GM23338 (cell line): ENCODE measurements at regions not wholly inside any gene's neighbourhood (a gene's known extent, or its start where the extent isn't known, plus 50 kb on each side); places are given as distances from the start of the nearest gene placed in this dataset.

ENCODE experiments used
- ATAC-seq: fragments of 200-7000 bp; cut with Tn5 transposase; 3 replicates; pipeline ENCODE4 v1.9.1; 2020
- DNase-seq: peaks from one replicate; pipeline ENCODE4 v3.0.0-alpha.2; 2015; ENCODE audit warnings: low spot score
- H2AFZ ChIP-seq: fragments of 200-600 bp; sonication (generic); 2 replicates; pipeline ENCODE4 v1.8.0; 2016; ENCODE audit warnings: antibody characterized with exemption, mild to moderate bottlenecking, moderate library complexity
- H3F3A ChIP-seq: fragments of 200-600 bp; sonication (generic); replicated peaks from 2 replicates; pipeline ENCODE4 v1.8.0; 2017; ENCODE audit warnings: antibody characterized with exemption, mixed run types, low read depth
- H3K27ac ChIP-seq: fragments of 200-600 bp; sonication (generic); 2 replicates; pipeline ENCODE4 v1.6.1; 2016; ENCODE audit warnings: low read depth
- H3K27me3 ChIP-seq: fragments of 200-600 bp; sonication (generic); 2 replicates; pipeline ENCODE4 v1.8.0; 2016; ENCODE audit warnings: mild to moderate bottlenecking, mixed run types, moderate library complexity; ENCODE audit not compliant: insufficient read depth
- H3K36me3 ChIP-seq: fragments of 200-600 bp; sonication (generic); 2 replicates; pipeline ENCODE4 v1.8.0; 2016; ENCODE audit warnings: mild to moderate bottlenecking; ENCODE audit not compliant: insufficient read depth
- H3K4me1 ChIP-seq: fragments of 200-600 bp; sonication (generic); 2 replicates; pipeline ENCODE4 v1.8.0; 2016; ENCODE audit warnings: mild to moderate bottlenecking, moderate library complexity; ENCODE audit not compliant: insufficient read depth
- H3K4me2 ChIP-seq: fragments of 200-600 bp; sonication (generic); 2 replicates; pipeline ENCODE4 v1.7.1; 2017; ENCODE audit warnings: mixed run types
- H3K4me3 ChIP-seq: fragments of 200-600 bp; sonication (generic); 2 replicates; pipeline ENCODE4 v1.6.1; 2016; ENCODE audit warnings: mixed run types
- H3K79me2 ChIP-seq: fragments of 200-600 bp; sonication (generic); replicated peaks from 2 replicates; pipeline ENCODE4 v1.8.0; 2017; ENCODE audit warnings: mild to moderate bottlenecking; ENCODE audit not compliant: insufficient read depth
- H3K9me2 ChIP-seq: fragments of 200-600 bp; sonication (generic); 2 replicates; pipeline ENCODE4 v1.8.0; 2017; ENCODE audit not compliant: insufficient read depth
- H4K20me1 ChIP-seq: fragments of 200-600 bp; sonication (generic); replicated peaks from 2 replicates; pipeline ENCODE4 v1.8.0; 2017; ENCODE audit warnings: mild to moderate bottlenecking; ENCODE audit not compliant: insufficient read depth
- H3K27ac Mint-ChIP-seq: 2 replicates; pipeline ENCODE4 v1.8.0; 2020; ENCODE audit warnings: inconsistent platforms, mild to moderate bottlenecking, moderate library complexity, mixed read lengths
- H3K27me3 Mint-ChIP-seq: 3 replicates; pipeline ENCODE4 v1.8.0; 2022; ENCODE audit warnings: low read depth, mild to moderate bottlenecking, moderate library complexity, mixed read lengths, inconsistent platforms; ENCODE audit not compliant: insufficient read depth, poor library complexity
- H3K36me3 Mint-ChIP-seq: 3 replicates; pipeline ENCODE4 v1.8.0; 2021; ENCODE audit warnings: low read depth, mild to moderate bottlenecking, inconsistent platforms, moderate library complexity, mixed read lengths
- H3K4me1 Mint-ChIP-seq: 3 replicates; pipeline ENCODE4 v1.8.0; 2020; ENCODE audit warnings: mild to moderate bottlenecking, inconsistent platforms, mixed read lengths
- H3K4me3 Mint-ChIP-seq: 3 replicates; pipeline ENCODE4 v1.8.0; 2021; ENCODE audit warnings: moderate library complexity, mild to moderate bottlenecking, inconsistent platforms, mixed read lengths
- H3K9me3 Mint-ChIP-seq: 3 replicates; pipeline ENCODE4 v1.8.0; 2020; ENCODE audit warnings: moderate library complexity, mild to moderate bottlenecking, inconsistent platforms, mixed read lengths
- CREB1 ChIP-seq: fragments of 250-450 bp; sonication (Bioruptor Pico); IDR thresholded peaks from 2 replicates; pipeline ENCODE4 v1.5.0; 2020; ENCODE audit warnings: low read depth, mild to moderate bottlenecking, moderate library complexity
- JUNB ChIP-seq: IDR thresholded peaks from one replicate; pipeline ENCODE4 v1.6.1; 2016; ENCODE audit warnings: antibody characterized with exemption; ENCODE audit not compliant: unreplicated experiment
- NANOG ChIP-seq: IDR thresholded peaks from 2 replicates; pipeline ENCODE4 v1.6.1; 2016; ENCODE audit warnings: antibody characterized with exemption, borderline replicate concordance
- POLR2AphosphoS5 ChIP-seq: IDR thresholded peaks from 2 replicates; pipeline ENCODE4 v1.6.1; 2016; ENCODE audit warnings: antibody characterized with exemption, low read depth
- STAT1 ChIP-seq: IDR thresholded peaks from one replicate; pipeline ENCODE4 v1.6.1; 2016; ENCODE audit warnings: antibody characterized with exemption; ENCODE audit not compliant: unreplicated experiment
- ZNF114 ChIP-seq: fragments of 250-450 bp; sonication (Bioruptor Pico); IDR thresholded peaks from 2 replicates; pipeline ENCODE4 v1.5.0; 2020; ENCODE audit warnings: mild to moderate bottlenecking, moderate library complexity
- ZNF331 ChIP-seq: fragments of 250-450 bp; sonication (Bioruptor Pico); IDR thresholded peaks from 2 replicates; pipeline ENCODE4 v1.5.0; 2020; ENCODE audit warnings: low read depth, mild to moderate bottlenecking, moderate library complexity
- TF ChIP-seq, protein P1 (sequence below): IDR thresholded peaks from 2 replicates; pipeline ENCODE4 v1.6.1; 2016; ENCODE audit warnings: antibody characterized with exemption
- TF ChIP-seq, protein P2 (sequence below): IDR thresholded peaks from one replicate; pipeline ENCODE4 v1.6.1; 2018; ENCODE audit warnings: antibody characterized with exemption; ENCODE audit not compliant: unreplicated experiment
- TF ChIP-seq, protein P3 (sequence below): fragments of 250-450 bp; sonication (Bioruptor Pico); IDR thresholded peaks from 2 replicates; pipeline ENCODE4 v1.5.0; 2020; ENCODE audit warnings: mild to moderate bottlenecking, moderate library complexity

DNA sequence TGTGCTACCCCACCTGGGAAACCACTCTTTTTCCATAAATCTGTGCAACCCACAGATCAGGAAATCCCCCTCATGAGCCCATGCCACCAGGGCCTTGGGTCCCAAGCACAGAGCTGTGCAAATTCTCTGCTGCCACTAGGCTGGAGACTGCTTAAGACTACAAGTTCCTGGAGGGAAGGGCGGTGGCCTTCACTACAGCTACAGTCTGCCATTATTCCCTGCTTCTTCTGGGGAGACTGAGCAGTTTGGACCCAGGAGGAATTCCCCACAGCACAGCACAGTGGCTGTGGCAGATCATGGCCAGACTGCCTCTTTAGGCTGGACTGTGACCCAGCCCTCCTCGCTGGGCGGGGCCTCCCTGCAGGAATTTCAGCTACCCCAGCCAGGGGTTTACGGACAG is 89.7 kb upstream of the GRB10 start:
- H3K27me3 Mint-ChIP-seq: peaks cover 8% of the 10 kb centered on the region
- no peak overlapping the region for H2AFZ ChIP-seq
- H3K27me3 ChIP-seq: no peaks in the 10 kb centered on the region
- H3K4me3 Mint-ChIP-seq: no peak overlapping the region
- peaks cover 16% of the 10 kb centered on the region for H3K4me1 Mint-ChIP-seq
- H3K9me2 ChIP-seq: peaks cover 3% of the 10 kb centered on the region; the same call in 1 of the 2 replicates
- H3K36me3 ChIP-seq: peaks cover 9% of the 10 kb centered on the region; the same call in 1 of the 2 replicates
- H3K4me3 ChIP-seq: no peak overlapping the region
- no peak for DNase-seq
- no peak overlapping the region for H3K27ac ChIP-seq
- no peaks in the 10 kb centered on the region for H4K20me1 ChIP-seq
- H3K4me1 ChIP-seq: peaks cover 19% of the 10 kb centered on the region
- ATAC-seq: no peak
- peaks cover 12% of the 10 kb centered on the region for H3K79me2 ChIP-seq
- no peaks in the 10 kb centered on the region for H3F3A ChIP-seq
- H3K27ac Mint-ChIP-seq: no peak overlapping the region
- H3K9me3 Mint-ChIP-seq: peaks cover 52% of the 10 kb centered on the region
- H3K4me2 ChIP-seq: no peak overlapping the region
- H3K36me3 Mint-ChIP-seq: peaks cover 76% of the 10 kb centered on the region
- TF ChIP-seq ZNF114 (CRISPR knock-in tag) (no peak), CREB1 (no peak), ZNF331 (CRISPR knock-in tag) (no peak), JUNB (no peak), STAT1 (no peak)
- TF ChIP-seq, protein P1, sequence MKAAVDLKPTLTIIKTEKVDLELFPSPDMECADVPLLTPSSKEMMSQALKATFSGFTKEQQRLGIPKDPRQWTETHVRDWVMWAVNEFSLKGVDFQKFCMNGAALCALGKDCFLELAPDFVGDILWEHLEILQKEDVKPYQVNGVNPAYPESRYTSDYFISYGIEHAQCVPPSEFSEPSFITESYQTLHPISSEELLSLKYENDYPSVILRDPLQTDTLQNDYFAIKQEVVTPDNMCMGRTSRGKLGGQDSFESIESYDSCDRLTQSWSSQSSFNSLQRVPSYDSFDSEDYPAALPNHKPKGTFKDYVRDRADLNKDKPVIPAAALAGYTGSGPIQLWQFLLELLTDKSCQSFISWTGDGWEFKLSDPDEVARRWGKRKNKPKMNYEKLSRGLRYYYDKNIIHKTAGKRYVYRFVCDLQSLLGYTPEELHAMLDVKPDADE: no peak

DNA sequence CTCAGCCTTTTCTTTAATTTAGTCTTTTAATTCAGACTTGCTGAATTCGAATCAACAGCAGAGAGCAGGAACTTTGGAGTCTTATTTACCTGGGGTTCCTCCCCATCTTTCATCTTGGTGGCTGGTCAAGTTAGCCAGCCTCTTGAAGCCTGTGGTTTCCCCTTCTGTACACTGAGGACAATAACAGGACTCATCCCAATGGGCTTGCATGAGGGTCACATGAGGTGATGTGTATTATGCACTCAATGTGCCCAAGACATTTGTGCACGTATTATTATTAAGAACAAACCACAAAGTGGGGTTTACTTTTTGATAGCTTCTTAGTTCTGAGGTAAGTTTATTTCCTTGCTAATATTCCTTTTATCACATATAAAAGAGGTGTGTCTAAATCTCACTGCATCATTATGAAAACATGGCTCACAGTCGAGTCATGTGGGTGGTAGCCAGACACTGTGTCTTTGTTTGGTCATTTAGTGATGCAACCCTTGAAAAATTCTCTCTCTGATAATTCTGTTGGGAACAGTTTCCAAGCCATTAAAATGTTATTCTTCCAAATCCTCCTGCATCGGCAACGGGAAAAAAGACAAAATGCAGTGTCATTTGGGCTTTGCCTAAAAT is 86.5 kb upstream of the GRB10 start:
- Mint-ChIP-seq H3K4me3 (no peak overlapping the region), H3K27ac (no peak overlapping the region), H3K9me3 (peaks cover 26% of the 10 kb centered on the region), H3K4me1 (peaks cover 39% of the 10 kb centered on the region), H3K27me3 (peaks cover 12% of the 10 kb centered on the region), H3K36me3 (peaks cover 52% of the 10 kb centered on the region)
- no peak overlapping the region for H3K27ac ChIP-seq
- ATAC-seq (no peak), DNase-seq (no peak)
- no peak overlapping the region for H3K4me3 ChIP-seq
- H3K4me1 ChIP-seq: peaks cover 47% of the 10 kb centered on the region
- no peak for TF ChIP-seq POLR2AphosphoS5
- TF ChIP-seq STAT1: no peak
- no peak for TF ChIP-seq NANOG
- TF ChIP-seq, protein P1: no peak
- TF ChIP-seq JUNB: no peak
- TF ChIP-seq, protein P2, sequence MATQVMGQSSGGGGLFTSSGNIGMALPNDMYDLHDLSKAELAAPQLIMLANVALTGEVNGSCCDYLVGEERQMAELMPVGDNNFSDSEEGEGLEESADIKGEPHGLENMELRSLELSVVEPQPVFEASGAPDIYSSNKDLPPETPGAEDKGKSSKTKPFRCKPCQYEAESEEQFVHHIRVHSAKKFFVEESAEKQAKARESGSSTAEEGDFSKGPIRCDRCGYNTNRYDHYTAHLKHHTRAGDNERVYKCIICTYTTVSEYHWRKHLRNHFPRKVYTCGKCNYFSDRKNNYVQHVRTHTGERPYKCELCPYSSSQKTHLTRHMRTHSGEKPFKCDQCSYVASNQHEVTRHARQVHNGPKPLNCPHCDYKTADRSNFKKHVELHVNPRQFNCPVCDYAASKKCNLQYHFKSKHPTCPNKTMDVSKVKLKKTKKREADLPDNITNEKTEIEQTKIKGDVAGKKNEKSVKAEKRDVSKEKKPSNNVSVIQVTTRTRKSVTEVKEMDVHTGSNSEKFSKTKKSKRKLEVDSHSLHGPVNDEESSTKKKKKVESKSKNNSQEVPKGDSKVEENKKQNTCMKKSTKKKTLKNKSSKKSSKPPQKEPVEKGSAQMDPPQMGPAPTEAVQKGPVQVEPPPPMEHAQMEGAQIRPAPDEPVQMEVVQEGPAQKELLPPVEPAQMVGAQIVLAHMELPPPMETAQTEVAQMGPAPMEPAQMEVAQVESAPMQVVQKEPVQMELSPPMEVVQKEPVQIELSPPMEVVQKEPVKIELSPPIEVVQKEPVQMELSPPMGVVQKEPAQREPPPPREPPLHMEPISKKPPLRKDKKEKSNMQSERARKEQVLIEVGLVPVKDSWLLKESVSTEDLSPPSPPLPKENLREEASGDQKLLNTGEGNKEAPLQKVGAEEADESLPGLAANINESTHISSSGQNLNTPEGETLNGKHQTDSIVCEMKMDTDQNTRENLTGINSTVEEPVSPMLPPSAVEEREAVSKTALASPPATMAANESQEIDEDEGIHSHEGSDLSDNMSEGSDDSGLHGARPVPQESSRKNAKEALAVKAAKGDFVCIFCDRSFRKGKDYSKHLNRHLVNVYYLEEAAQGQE: no peak
- TF ChIP-seq, protein P3, sequence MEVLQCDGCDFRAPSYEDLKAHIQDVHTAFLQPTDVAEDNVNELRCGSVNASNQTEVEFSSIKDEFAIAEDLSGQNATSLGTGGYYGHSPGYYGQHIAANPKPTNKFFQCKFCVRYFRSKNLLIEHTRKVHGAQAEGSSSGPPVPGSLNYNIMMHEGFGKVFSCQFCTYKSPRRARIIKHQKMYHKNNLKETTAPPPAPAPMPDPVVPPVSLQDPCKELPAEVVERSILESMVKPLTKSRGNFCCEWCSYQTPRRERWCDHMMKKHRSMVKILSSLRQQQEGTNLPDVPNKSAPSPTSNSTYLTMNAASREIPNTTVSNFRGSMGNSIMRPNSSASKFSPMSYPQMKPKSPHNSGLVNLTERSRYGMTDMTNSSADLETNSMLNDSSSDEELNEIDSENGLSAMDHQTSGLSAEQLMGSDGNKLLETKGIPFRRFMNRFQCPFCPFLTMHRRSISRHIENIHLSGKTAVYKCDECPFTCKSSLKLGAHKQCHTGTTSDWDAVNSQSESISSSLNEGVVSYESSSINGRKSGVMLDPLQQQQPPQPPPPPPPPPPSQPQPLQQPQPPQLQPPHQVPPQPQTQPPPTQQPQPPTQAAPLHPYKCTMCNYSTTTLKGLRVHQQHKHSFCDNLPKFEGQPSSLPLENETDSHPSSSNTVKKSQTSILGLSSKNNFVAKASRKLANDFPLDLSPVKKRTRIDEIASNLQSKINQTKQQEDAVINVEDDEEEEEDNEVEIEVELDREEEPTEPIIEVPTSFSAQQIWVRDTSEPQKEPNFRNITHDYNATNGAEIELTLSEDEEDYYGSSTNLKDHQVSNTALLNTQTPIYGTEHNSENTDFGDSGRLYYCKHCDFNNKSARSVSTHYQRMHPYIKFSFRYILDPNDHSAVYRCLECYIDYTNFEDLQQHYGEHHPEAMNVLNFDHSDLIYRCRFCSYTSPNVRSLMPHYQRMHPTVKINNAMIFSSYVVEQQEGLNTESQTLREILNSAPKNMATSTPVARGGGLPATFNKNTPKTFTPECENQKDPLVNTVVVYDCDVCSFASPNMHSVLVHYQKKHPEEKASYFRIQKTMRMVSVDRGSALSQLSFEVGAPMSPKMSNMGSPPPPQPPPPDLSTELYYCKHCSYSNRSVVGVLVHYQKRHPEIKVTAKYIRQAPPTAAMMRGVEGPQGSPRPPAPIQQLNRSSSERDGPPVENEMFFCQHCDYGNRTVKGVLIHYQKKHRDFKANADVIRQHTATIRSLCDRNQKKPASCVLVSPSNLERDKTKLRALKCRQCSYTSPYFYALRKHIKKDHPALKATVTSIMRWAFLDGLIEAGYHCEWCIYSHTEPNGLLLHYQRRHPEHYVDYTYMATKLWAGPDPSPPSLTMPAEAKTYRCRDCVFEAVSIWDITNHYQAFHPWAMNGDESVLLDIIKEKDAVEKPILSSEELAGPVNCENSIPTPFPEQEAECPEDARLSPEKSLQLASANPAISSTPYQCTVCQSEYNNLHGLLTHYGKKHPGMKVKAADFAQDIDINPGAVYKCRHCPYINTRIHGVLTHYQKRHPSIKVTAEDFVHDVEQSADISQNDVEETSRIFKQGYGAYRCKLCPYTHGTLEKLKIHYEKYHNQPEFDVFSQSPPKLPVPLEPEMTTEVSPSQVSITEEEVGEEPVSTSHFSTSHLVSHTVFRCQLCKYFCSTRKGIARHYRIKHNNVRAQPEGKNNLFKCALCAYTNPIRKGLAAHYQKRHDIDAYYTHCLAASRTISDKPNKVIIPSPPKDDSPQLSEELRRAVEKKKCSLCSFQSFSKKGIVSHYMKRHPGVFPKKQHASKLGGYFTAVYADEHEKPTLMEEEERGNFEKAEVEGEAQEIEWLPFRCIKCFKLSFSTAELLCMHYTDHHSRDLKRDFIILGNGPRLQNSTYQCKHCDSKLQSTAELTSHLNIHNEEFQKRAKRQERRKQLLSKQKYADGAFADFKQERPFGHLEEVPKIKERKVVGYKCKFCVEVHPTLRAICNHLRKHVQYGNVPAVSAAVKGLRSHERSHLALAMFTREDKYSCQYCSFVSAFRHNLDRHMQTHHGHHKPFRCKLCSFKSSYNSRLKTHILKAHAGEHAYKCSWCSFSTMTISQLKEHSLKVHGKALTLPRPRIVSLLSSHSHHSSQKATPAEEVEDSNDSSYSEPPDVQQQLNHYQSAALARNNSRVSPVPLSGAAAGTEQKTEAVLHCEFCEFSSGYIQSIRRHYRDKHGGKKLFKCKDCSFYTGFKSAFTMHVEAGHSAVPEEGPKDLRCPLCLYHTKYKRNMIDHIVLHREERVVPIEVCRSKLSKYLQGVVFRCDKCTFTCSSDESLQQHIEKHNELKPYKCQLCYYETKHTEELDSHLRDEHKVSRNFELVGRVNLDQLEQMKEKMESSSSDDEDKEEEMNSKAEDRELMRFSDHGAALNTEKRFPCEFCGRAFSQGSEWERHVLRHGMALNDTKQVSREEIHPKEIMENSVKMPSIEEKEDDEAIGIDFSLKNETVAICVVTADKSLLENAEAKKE: no peak
- no peak overlapping the region for H3K4me2 ChIP-seq
- H4K20me1 ChIP-seq: no peaks in the 10 kb centered on the region
- H3F3A ChIP-seq: no peaks in the 10 kb centered on the region
- no peaks in the 10 kb centered on the region for H3K27me3 ChIP-seq
- H2AFZ ChIP-seq: no peak overlapping the region
- H3K79me2 ChIP-seq: peaks cover 12% of the 10 kb centered on the region
- peaks cover 3% of the 10 kb centered on the region; the same call in 1 of the 2 replicates for H3K9me2 ChIP-seq
- H3K36me3 ChIP-seq: no peaks in the 10 kb centered on the region; the same call in 1 of the 2 replicates
